Caco-2 (cell line): ENCODE measurements at regions not wholly inside any gene's neighbourhood (a gene's known extent, or its start where the extent isn't known, plus 50 kb on each side); places are given as distances from the start of the nearest gene placed in this dataset.
A peak's percentile ranks its signal among the peaks of the same experiment; 100 is the strongest.

Source experiments
- BruUV-seq: library from RNA; stranded (reverse); fragments of 400-500 nt; replicated peaks from 2 replicates; lab custom pipeline; 2021; lab: Mats Ljungman, UMichigan
- CTCF ChIA-PET: fragments of 300-600 bp; sonication (Branson Sonifier 250); formaldehyde crosslinking; loops from one replicate; lab custom pipeline; 2022; ENCODE audit warnings: antibody characterized with exemption; lab: Charles Lee
- POLR2A ChIA-PET: fragments of 300-600 bp; sonication (Branson Sonifier 250); formaldehyde crosslinking; loops from one replicate; lab custom pipeline; 2022; ENCODE audit warnings: antibody characterized with exemption; lab: Charles Lee
- DNase-seq, 2 experiments: peaks; one replicate each; pipeline versions ENCODE4 v3.0.0 to v3.0.0-alpha.2; 2020 to 2022
- H3K27me3 ChIP-seq: replicated peaks from 2 replicates; pipeline ENCODE4 v1.6.0; 2011; ENCODE audit warnings: low read length; ENCODE audit not compliant: control insufficient read depth, insufficient read depth
- H3K36me3 ChIP-seq: 2 replicates; pipeline ENCODE4 v1.5.1; 2011; ENCODE audit warnings: low read length; ENCODE audit not compliant: control insufficient read depth, insufficient read depth
- H3K4me1 ChIP-seq: fragments of 250-450 bp; sonication (Bioruptor Pico); 2 replicates; pipeline ENCODE4 v1.5.1; 2020; ENCODE audit warnings: mild to moderate bottlenecking
- H3K4me3 ChIP-seq: 2 replicates; pipeline ENCODE4 v1.5.1; 2011; ENCODE audit warnings: low read depth, mild to moderate bottlenecking, control low read depth, low read length
- H3K9me3 ChIP-seq: fragments of 250-450 bp; sonication (Bioruptor Pico); 2 replicates; pipeline ENCODE4 v1.5.1; 2020; ENCODE audit warnings: mild to moderate bottlenecking, moderate library complexity
- H3K27ac Mint-ChIP-seq: one replicate; pipeline ENCODE4 v1.8.0; 2022; ENCODE audit warnings: mixed read lengths; ENCODE audit not compliant: unreplicated experiment
- H3K27me3 Mint-ChIP-seq: one replicate; pipeline ENCODE4 v1.8.0; 2022; ENCODE audit warnings: mixed read lengths; ENCODE audit not compliant: insufficient read depth, unreplicated experiment
- H3K36me3 Mint-ChIP-seq: one replicate; pipeline ENCODE4 v1.8.0; 2022; ENCODE audit warnings: mild to moderate bottlenecking, mixed read lengths; ENCODE audit not compliant: insufficient read depth, unreplicated experiment
- H3K4me1 Mint-ChIP-seq: one replicate; pipeline ENCODE4 v1.8.0; 2022; ENCODE audit warnings: low read depth, mixed read lengths; ENCODE audit not compliant: unreplicated experiment
- H3K4me3 Mint-ChIP-seq: one replicate; pipeline ENCODE4 v1.8.0; 2022; ENCODE audit warnings: mild to moderate bottlenecking, moderate library complexity, mixed read lengths; ENCODE audit not compliant: unreplicated experiment
- H3K9me3 Mint-ChIP-seq: one replicate; pipeline ENCODE4 v1.8.0; 2022; ENCODE audit warnings: mixed read lengths; ENCODE audit not compliant: unreplicated experiment
- CTCF ChIP-seq, 2 experiments: fragments of 200-600 bp in 1 of 2; IDR thresholded peaks; 1 replicate in 1 of 2; 2 replicates in 1 of 2; pipeline versions ENCODE4 v1.5.1 to v1.8.0; 2011 to 2022; ENCODE audit warnings: antibody characterized with exemption in 1 of 2, control low read depth in 1 of 2, inconsistent platforms in 1 of 2, low read depth in 1 of 2, low read length in 1 of 2, mild to moderate bottlenecking in 1 of 2, moderate library complexity in 1 of 2; ENCODE audit not compliant: insufficient read depth in 1 of 2, severe bottlenecking in 1 of 2, unreplicated experiment in 1 of 2
- intact Hi-C: fragments of 100-400 bp; cut with micrococcal nuclease; formaldehyde crosslinking; loops from one replicate; pipeline ENCODE4 v1.10.0; 2022; ENCODE audit not compliant: unreplicated experiment

GRCh38 chr3:163878396-163878795, 1199.9 kb downstream of the SI start:
- Histone ChIP-seq H3K4me3 (no peak overlapping the region), H3K9me3 (0 out of 2 replicates have a peak, but pooled peaks cover 3% of the 10 kb centered on the region), H3K36me3 (no peaks in the 10 kb centered on the region), H3K27me3 (no peaks in the 10 kb centered on the region), H3K4me1 (no peaks in the 10 kb centered on the region)
- Mint-ChIP-seq H3K4me1 (no peaks in the 10 kb centered on the region), H3K27ac (no peak overlapping the region), H3K9me3 (peaks cover 12% of the 10 kb centered on the region), H3K27me3 (no peaks in the 10 kb centered on the region), H3K4me3 (no peak overlapping the region), H3K36me3 (no peaks in the 10 kb centered on the region)
- no peak for TF ChIP-seq CTCF (IDR thresholded peaks at IDR 0.05; ENCODE audit: insufficient read depth in 1 of 2, low read depth in 1 of 2, low read length in 1 of 2, severe bottlenecking in 1 of 2, unreplicated experiment in 1 of 2)
- POLR2A ChIA-PET: no interaction called here
- CTCF ChIA-PET: no interaction called here
- intact Hi-C loops: no loop called here
- BruUV-seq: no TSS peak
- peak in 1 of 2 experiments; percentile 10 for DNase-seq

- TF ChIP-seq CTCF (IDR thresholded peaks at IDR 0.05; ENCODE audit: insufficient read depth in 1 of 2, low read depth in 1 of 2, low read length in 1 of 2, severe bottlenecking in 1 of 2, unreplicated experiment in 1 of 2): no peak
- DNase-seq: no peak
- ChIA-PET POLR2A (no interaction called here), CTCF (no interaction called here)
- H3K9me3 Mint-ChIP-seq: peaks cover 12% of the 10 kb centered on the region
- no TSS peak for BruUV-seq
- intact Hi-C loops: no loop called here
- Histone ChIP-seq H3K36me3 (no peaks in the 10 kb centered on the region), H3K4me1 (no peaks in the 10 kb centered on the region), H3K4me3 (no peak overlapping the region), H3K9me3 (0 out of 2 replicates have a peak, but pooled peaks cover 3% of the 10 kb centered on the region), H3K27me3 (no peaks in the 10 kb centered on the region)
- H3K27me3 Mint-ChIP-seq: no peaks in the 10 kb centered on the region
- no peak overlapping the region for H3K27ac Mint-ChIP-seq
- no peak overlapping the region for H3K4me3 Mint-ChIP-seq
- no peaks in the 10 kb centered on the region for H3K4me1 Mint-ChIP-seq
- H3K36me3 Mint-ChIP-seq: no peaks in the 10 kb centered on the region
Observed at GRCh38 chr3:163877805-163878204, 1200.5 kb downstream of the SI start.

GRCh38 chr3:163863146-163863545, 1215.2 kb downstream of the SI start:
- H3K36me3 Mint-ChIP-seq: no peaks in the 10 kb centered on the region
- H3K9me3 Mint-ChIP-seq: no peaks in the 10 kb centered on the region
- BruUV-seq: no TSS peak
- H3K36me3 ChIP-seq: no peaks in the 10 kb centered on the region
- H3K9me3 ChIP-seq: no peaks in the 10 kb centered on the region
- H3K4me3 Mint-ChIP-seq: no peak overlapping the region
- no peak overlapping the region for H3K4me3 ChIP-seq
- ChIA-PET CTCF (no interaction called here), POLR2A (no interaction called here)
- H3K4me1 ChIP-seq: no peaks in the 10 kb centered on the region
- H3K4me1 Mint-ChIP-seq: no peaks in the 10 kb centered on the region
- H3K27me3 Mint-ChIP-seq: no peaks in the 10 kb centered on the region
- intact Hi-C loops: no loop called here
- H3K27me3 ChIP-seq: no peaks in the 10 kb centered on the region
- DNase-seq: no peak
- TF ChIP-seq CTCF (IDR thresholded peaks at IDR 0.05; ENCODE audit: insufficient read depth in 1 of 2, low read depth in 1 of 2, low read length in 1 of 2, severe bottlenecking in 1 of 2, unreplicated experiment in 1 of 2): no peak
- no peak overlapping the region for H3K27ac Mint-ChIP-seq
